Lower leg skin (tissue), 3 donors: ENCODE measurements at regions not wholly inside any gene's neighbourhood (a gene's known extent, or its start where the extent isn't known, plus 50 kb on each side); places are given as distances from the start of the nearest gene placed in this dataset.
"Not testable (repeated sequence)": the region's sequence is repeated elsewhere in the genome, so short reads cannot be mapped to it uniquely, and the experiment has no call there.

ENCODE experiments used
- POLR2A ChIP-seq, 2 donors: fragments of 450-650 bp; IDR thresholded peaks; one replicate each; pipeline ENCODE4 v1.6.1; 2016 to 2017; ENCODE audit warnings: antibody characterized with exemption in 2 of 2, mild to moderate bottlenecking in 1 of 2, moderate library complexity in 1 of 2
- TF ChIP-seq, protein P1 (sequence below), 3 donors: fragments of 450-650 bp; IDR thresholded peaks; one replicate each; pipeline ENCODE4 v1.5.1; 2016; ENCODE audit warnings: antibody characterized with exemption in 3 of 3, mild to moderate bottlenecking in 3 of 3, moderate library complexity in 2 of 3

DNA sequence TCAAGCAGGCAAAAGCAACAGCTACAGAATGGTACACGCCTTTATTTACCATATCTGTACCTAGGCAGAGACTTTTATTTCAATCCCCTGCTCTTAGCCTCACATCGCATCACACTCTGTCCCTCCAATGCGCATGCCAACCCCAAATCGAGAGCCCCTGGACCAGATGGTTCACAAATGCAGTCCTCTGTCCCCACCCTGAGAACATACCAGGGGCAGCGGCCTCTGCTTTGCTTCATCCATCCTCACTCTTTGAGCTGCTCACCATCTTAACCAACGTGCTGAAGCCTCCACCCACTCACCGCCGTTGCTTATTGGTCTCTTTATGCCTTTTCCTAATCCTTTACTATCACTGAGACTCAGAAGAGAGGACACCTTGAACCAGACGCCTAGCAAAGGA is 56.9 kb upstream of the CDR2 start:
- TF ChIP-seq, protein P1, sequence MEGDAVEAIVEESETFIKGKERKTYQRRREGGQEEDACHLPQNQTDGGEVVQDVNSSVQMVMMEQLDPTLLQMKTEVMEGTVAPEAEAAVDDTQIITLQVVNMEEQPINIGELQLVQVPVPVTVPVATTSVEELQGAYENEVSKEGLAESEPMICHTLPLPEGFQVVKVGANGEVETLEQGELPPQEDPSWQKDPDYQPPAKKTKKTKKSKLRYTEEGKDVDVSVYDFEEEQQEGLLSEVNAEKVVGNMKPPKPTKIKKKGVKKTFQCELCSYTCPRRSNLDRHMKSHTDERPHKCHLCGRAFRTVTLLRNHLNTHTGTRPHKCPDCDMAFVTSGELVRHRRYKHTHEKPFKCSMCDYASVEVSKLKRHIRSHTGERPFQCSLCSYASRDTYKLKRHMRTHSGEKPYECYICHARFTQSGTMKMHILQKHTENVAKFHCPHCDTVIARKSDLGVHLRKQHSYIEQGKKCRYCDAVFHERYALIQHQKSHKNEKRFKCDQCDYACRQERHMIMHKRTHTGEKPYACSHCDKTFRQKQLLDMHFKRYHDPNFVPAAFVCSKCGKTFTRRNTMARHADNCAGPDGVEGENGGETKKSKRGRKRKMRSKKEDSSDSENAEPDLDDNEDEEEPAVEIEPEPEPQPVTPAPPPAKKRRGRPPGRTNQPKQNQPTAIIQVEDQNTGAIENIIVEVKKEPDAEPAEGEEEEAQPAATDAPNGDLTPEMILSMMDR (IDR thresholded peaks at IDR 0.05), result not testable (repeated sequence)
- TF ChIP-seq POLR2A (IDR thresholded peaks at IDR 0.05), result not testable (repeated sequence)
